ENCODE measurements at regions not wholly inside any gene's neighbourhood (a gene's known extent, or its start where the extent isn't known, plus 50 kb on each side); places are given as distances from the start of the nearest gene placed in this dataset.

DNA sequence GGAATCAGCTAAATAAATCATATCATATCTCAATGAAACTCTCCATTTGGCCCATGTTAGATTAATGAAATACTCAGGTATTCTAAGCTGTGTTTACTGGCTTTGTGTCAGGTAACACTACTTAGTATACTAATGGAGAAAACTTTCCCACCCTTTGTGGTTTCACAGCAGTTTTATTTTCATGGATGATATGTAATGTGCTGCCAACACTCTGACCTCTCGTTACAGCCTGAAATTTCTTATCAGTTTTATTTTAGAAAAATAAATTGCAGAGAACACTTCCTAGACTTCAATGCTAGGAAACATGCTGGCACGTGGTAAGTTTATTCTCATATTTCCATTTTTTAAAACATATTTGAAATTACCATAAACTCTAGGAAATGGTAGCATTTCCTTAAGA, 758.9 kb downstream of the LIG4 start:
- no peaks in the 10 kb centered on the region for H3K27me3 Mint-ChIP-seq (ENCODE audit: low read depth, unreplicated experiment)
- no peak overlapping the region for H3K4me3 Mint-ChIP-seq (ENCODE audit: unreplicated experiment)
- DNase-seq (ENCODE audit: low read depth): peak; percentile 5
- Histone ChIP-seq H3K27ac (ENCODE audit: low read depth, low read length) (no peak overlapping the region), H3K79me2 (ENCODE audit: insufficient read depth, low read length) (no peaks in the 10 kb centered on the region), H3K4me2 (ENCODE audit: low read length) (no peak overlapping the region), H3K4me3 (ENCODE audit: insufficient read depth, low read depth, low read length) (no peak overlapping the region), H3K27me3 (ENCODE audit: insufficient read depth, low read length) (no peaks in the 10 kb centered on the region), H2AFZ (ENCODE audit: low read depth, low read length) (no peak overlapping the region), H3K9me3 (ENCODE audit: insufficient read depth, low read depth, low read length) (peaks cover 6% of the 10 kb centered on the region), H4K20me1 (ENCODE audit: insufficient read depth, low read length) (no peaks in the 10 kb centered on the region), H3K9ac (ENCODE audit: low read length) (no peak overlapping the region), H3K4me1 (ENCODE audit: insufficient read depth, low read length) (peaks cover 13% of the 10 kb centered on the region), H3K36me3 (ENCODE audit: insufficient read depth, low read length) (no peaks in the 10 kb centered on the region)
- H3K36me3 Mint-ChIP-seq (ENCODE audit: low read depth, unreplicated experiment): peaks cover 5% of the 10 kb centered on the region
- H3K27ac Mint-ChIP-seq (ENCODE audit: unreplicated experiment): no peak overlapping the region
- TF ChIP-seq EZH2 (IDR thresholded peaks at IDR 0.05; ENCODE audit: insufficient read depth, low read length): no peak
- TF ChIP-seq, protein P1, sequence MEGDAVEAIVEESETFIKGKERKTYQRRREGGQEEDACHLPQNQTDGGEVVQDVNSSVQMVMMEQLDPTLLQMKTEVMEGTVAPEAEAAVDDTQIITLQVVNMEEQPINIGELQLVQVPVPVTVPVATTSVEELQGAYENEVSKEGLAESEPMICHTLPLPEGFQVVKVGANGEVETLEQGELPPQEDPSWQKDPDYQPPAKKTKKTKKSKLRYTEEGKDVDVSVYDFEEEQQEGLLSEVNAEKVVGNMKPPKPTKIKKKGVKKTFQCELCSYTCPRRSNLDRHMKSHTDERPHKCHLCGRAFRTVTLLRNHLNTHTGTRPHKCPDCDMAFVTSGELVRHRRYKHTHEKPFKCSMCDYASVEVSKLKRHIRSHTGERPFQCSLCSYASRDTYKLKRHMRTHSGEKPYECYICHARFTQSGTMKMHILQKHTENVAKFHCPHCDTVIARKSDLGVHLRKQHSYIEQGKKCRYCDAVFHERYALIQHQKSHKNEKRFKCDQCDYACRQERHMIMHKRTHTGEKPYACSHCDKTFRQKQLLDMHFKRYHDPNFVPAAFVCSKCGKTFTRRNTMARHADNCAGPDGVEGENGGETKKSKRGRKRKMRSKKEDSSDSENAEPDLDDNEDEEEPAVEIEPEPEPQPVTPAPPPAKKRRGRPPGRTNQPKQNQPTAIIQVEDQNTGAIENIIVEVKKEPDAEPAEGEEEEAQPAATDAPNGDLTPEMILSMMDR (IDR thresholded peaks at IDR 0.05; ENCODE audit: insufficient read depth, low read depth, low read length): no peak
- H3K9me3 Mint-ChIP-seq (ENCODE audit: unreplicated experiment): peaks cover 7% of the 10 kb centered on the region
- FAIRE-seq: no peak
- H3K4me1 Mint-ChIP-seq (ENCODE audit: low read depth, unreplicated experiment): peaks cover 17% of the 10 kb centered on the region

DNA sequence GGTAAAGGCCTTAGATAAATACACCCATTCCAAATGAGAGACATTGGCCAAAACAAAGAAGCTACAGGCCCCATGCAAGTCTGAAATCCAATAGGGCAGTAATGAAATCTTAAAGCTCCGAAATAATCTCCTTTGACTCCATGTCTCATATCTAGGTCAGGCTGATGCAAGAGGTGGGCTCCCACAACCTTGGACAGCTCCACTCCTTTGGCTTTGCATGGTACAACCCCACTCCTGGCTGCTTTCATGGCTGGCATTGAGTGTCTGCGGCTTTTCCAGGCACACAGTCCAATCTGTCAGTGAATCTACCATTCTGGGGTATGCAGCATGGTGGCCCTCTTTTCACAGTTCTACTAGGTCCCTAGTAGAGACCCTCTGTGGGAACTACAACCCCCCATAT, 762.5 kb downstream of the LIG4 start:
- no peak overlapping the region for H3K27ac Mint-ChIP-seq (ENCODE audit: unreplicated experiment)
- TF ChIP-seq, protein P1 (IDR thresholded peaks at IDR 0.05; ENCODE audit: insufficient read depth, low read depth, low read length): no peak
- no peak for TF ChIP-seq EZH2 (IDR thresholded peaks at IDR 0.05; ENCODE audit: insufficient read depth, low read length)
- Histone ChIP-seq H3K79me2 (ENCODE audit: insufficient read depth, low read length) (no peaks in the 10 kb centered on the region), H2AFZ (ENCODE audit: low read depth, low read length) (no peak overlapping the region), H3K27me3 (ENCODE audit: insufficient read depth, low read length) (no peaks in the 10 kb centered on the region), H3K4me1 (ENCODE audit: insufficient read depth, low read length) (peaks cover 20% of the 10 kb centered on the region), H3K9ac (ENCODE audit: low read length) (no peak overlapping the region), H3K36me3 (ENCODE audit: insufficient read depth, low read length) (no peaks in the 10 kb centered on the region), H3K4me2 (ENCODE audit: low read length) (no peak overlapping the region), H4K20me1 (ENCODE audit: insufficient read depth, low read length) (no peaks in the 10 kb centered on the region), H3K27ac (ENCODE audit: low read depth, low read length) (no peak overlapping the region), H3K9me3 (ENCODE audit: insufficient read depth, low read depth, low read length) (peaks cover 6% of the 10 kb centered on the region), H3K4me3 (ENCODE audit: insufficient read depth, low read depth, low read length) (no peak overlapping the region)
- peaks cover 27% of the 10 kb centered on the region for H3K4me1 Mint-ChIP-seq (ENCODE audit: low read depth, unreplicated experiment)
- FAIRE-seq: no peak
- no peak for DNase-seq (ENCODE audit: low read depth)
- H3K4me3 Mint-ChIP-seq (ENCODE audit: unreplicated experiment): no peak overlapping the region
- H3K27me3 Mint-ChIP-seq (ENCODE audit: low read depth, unreplicated experiment): no peaks in the 10 kb centered on the region
- H3K36me3 Mint-ChIP-seq (ENCODE audit: low read depth, unreplicated experiment): peaks cover 5% of the 10 kb centered on the region
- peaks cover 7% of the 10 kb centered on the region for H3K9me3 Mint-ChIP-seq (ENCODE audit: unreplicated experiment)

GRCh38 chr13:107450931-107451330, 764.4 kb downstream of the LIG4 start:
- H3K27me3 ChIP-seq (ENCODE audit: insufficient read depth, low read length): no peaks in the 10 kb centered on the region
- H3K4me3 Mint-ChIP-seq (ENCODE audit: unreplicated experiment): no peak overlapping the region
- no peaks in the 10 kb centered on the region for H3K79me2 ChIP-seq (ENCODE audit: insufficient read depth, low read length)
- FAIRE-seq (no peak), DNase-seq (ENCODE audit: low read depth) (peak; percentile 99)
- no peaks in the 10 kb centered on the region for H3K36me3 ChIP-seq (ENCODE audit: insufficient read depth, low read length)
- peaks cover 7% of the 10 kb centered on the region for H3K9me3 Mint-ChIP-seq (ENCODE audit: unreplicated experiment)
- peak overlapping the region; percentile 88 for H3K27ac Mint-ChIP-seq (ENCODE audit: unreplicated experiment)
- H2AFZ ChIP-seq (ENCODE audit: low read depth, low read length): peak overlapping the region; percentile 12
- peaks cover 6% of the 10 kb centered on the region for H3K9me3 ChIP-seq (ENCODE audit: insufficient read depth, low read depth, low read length)
- no peaks in the 10 kb centered on the region for H4K20me1 ChIP-seq (ENCODE audit: insufficient read depth, low read length)
- peak overlapping the region; percentile 60 for H3K9ac ChIP-seq (ENCODE audit: low read length)
- peak overlapping the region; percentile 82 for H3K27ac ChIP-seq (ENCODE audit: low read depth, low read length)
- peaks cover 20% of the 10 kb centered on the region for H3K4me1 ChIP-seq (ENCODE audit: insufficient read depth, low read length)
- H3K4me2 ChIP-seq (ENCODE audit: low read length): peak overlapping the region; percentile 66
- no peak for TF ChIP-seq EZH2 (IDR thresholded peaks at IDR 0.05; ENCODE audit: insufficient read depth, low read length)
- TF ChIP-seq, protein P1 (IDR thresholded peaks at IDR 0.05; ENCODE audit: insufficient read depth, low read depth, low read length): no peak
- H3K27me3 Mint-ChIP-seq (ENCODE audit: low read depth, unreplicated experiment): no peaks in the 10 kb centered on the region
- no peak overlapping the region for H3K4me3 ChIP-seq (ENCODE audit: insufficient read depth, low read depth, low read length)
- peaks cover 5% of the 10 kb centered on the region for H3K36me3 Mint-ChIP-seq (ENCODE audit: low read depth, unreplicated experiment)
- peaks cover 25% of the 10 kb centered on the region for H3K4me1 Mint-ChIP-seq (ENCODE audit: low read depth, unreplicated experiment)

Measured in astrocyte (in vitro differentiated cells and primary cell).